OCI-LY3 (cell line): ENCODE measurements at regions not wholly inside any gene's neighbourhood (a gene's known extent, or its start where the extent isn't known, plus 50 kb on each side); places are given as distances from the start of the nearest gene placed in this dataset.
"Not testable (repeated sequence)": the region's sequence is repeated elsewhere in the genome, so short reads cannot be mapped to it uniquely, and the experiment has no call there.

ENCODE experiments used
- H2AFZ ChIP-seq: fragments of 200-600, 300-600 bp; shearing (Covaris generic); 2 replicates; pipeline ENCODE4 v1.6.0; 2014; ENCODE audit warnings: antibody characterized with exemption, low read depth, low read length
- H3K27ac ChIP-seq: fragments of 200-600, 300-600 bp; sonication (generic); 2 replicates; pipeline ENCODE4 v1.5.1; 2014; ENCODE audit warnings: mild to moderate bottlenecking, low read length, moderate library complexity, mixed read lengths
- H3K27me3 ChIP-seq: fragments of 200-600, 300-600 bp; sonication (generic); 2 replicates; pipeline ENCODE4 v1.6.1; 2014; ENCODE audit warnings: low read depth, low read length, mixed read lengths
- H3K36me3 ChIP-seq: fragments of 200-600, 300-600 bp; sonication (generic); replicated peaks from 2 replicates; pipeline ENCODE3; 2014; ENCODE audit warnings: low read depth, low read length, mixed read lengths
- H3K4me1 ChIP-seq: fragments of 300-600, 200-600 bp; sonication (generic); 2 replicates; pipeline ENCODE4 v1.6.1; 2014; ENCODE audit warnings: low read length, mixed read lengths
- H3K4me2 ChIP-seq: fragments of 200-600, 300-600 bp; sonication (generic); 2 replicates; pipeline ENCODE4 v1.6.1; 2014; ENCODE audit warnings: low read length, mixed read lengths
- H3K4me3 ChIP-seq: fragments of 300-600, 200-600 bp; sonication (generic); 2 replicates; pipeline ENCODE4 v1.5.1; 2014; ENCODE audit warnings: antibody characterized with exemption, mild to moderate bottlenecking, low read length, moderate library complexity
- H3K79me2 ChIP-seq: fragments of 300-600, 200-600 bp; shearing (Covaris generic); 2 replicates; pipeline ENCODE4 v1.6.1; 2014; ENCODE audit warnings: mild to moderate bottlenecking, low read length, mixed read lengths
- H3K9ac ChIP-seq: fragments of 300-600, 200-600 bp; shearing (Covaris generic); 2 replicates; pipeline ENCODE4 v1.6.0; 2014; ENCODE audit warnings: mild to moderate bottlenecking, low read length, moderate library complexity
- H3K9me3 ChIP-seq: fragments of 200-600, 300-600 bp; shearing (Covaris generic); 2 replicates; pipeline ENCODE4 v1.6.1; 2014; ENCODE audit warnings: low read length, mixed read lengths; ENCODE audit not compliant: insufficient read depth
- H4K20me1 ChIP-seq: fragments of 200-600, 300-600 bp; sonication (generic); 2 replicates; pipeline ENCODE4 v1.6.1; 2016; ENCODE audit warnings: low read length, mixed read lengths; ENCODE audit not compliant: insufficient read depth
- CTCF ChIP-seq: fragments of 200-600, 300-600 bp; sonication (generic); IDR thresholded peaks from 2 replicates; pipeline ENCODE4 v1.5.1; 2014; ENCODE audit warnings: antibody characterized with exemption, low read length, low read depth
- EZH2phosphoT487 ChIP-seq: fragments of 200-600 bp; shearing (Covaris generic); IDR thresholded peaks from 2 replicates; pipeline ENCODE4 v1.6.1; 2018; ENCODE audit warnings: antibody characterized with exemption, mixed run types, low read depth

GRCh38 chr2:179385756-179386155 is 121.1 kb upstream of the SESTD1 start:
- not testable (repeated sequence) for H4K20me1 ChIP-seq, H3K9ac ChIP-seq, H3K27ac ChIP-seq, H3K36me3 ChIP-seq, H3K9me3 ChIP-seq, H3K4me3 ChIP-seq, H3K4me1 ChIP-seq, H3K27me3 ChIP-seq, H3K79me2 ChIP-seq, H3K4me2 ChIP-seq, H2AFZ ChIP-seq

- Histone ChIP-seq H3K9ac (no peak overlapping the region), H2AFZ (no peak overlapping the region), H3K4me3 (no peak overlapping the region), H3K27me3 (no peaks in the 10 kb centered on the region), H3K4me1 (no peaks in the 10 kb centered on the region), H4K20me1 (no peaks in the 10 kb centered on the region), H3K4me2 (no peak overlapping the region), H3K27ac (no peak overlapping the region), H3K79me2 (no peaks in the 10 kb centered on the region), H3K9me3 (no peaks in the 10 kb centered on the region), H3K36me3 (no peaks in the 10 kb centered on the region)
- TF ChIP-seq CTCF (no peak), EZH2phosphoT487 (no peak)
These were observed 119.3 kb upstream of the SESTD1 start for GRCh38 chr2:179383975-179384374.

GRCh38 chr2:179377296-179377695 is 112.7 kb upstream of the SESTD1 start:
- TF ChIP-seq EZH2phosphoT487: no peak
- TF ChIP-seq CTCF: no peak
- H3K36me3 ChIP-seq: no peaks in the 10 kb centered on the region
- H3K79me2 ChIP-seq: no peaks in the 10 kb centered on the region
- H3K4me1 ChIP-seq: no peaks in the 10 kb centered on the region
- H3K4me2 ChIP-seq: no peak overlapping the region
- H4K20me1 ChIP-seq: no peaks in the 10 kb centered on the region
- H3K9ac ChIP-seq: no peak overlapping the region
- no peaks in the 10 kb centered on the region for H3K27me3 ChIP-seq
- H2AFZ ChIP-seq: no peak overlapping the region
- no peaks in the 10 kb centered on the region for H3K9me3 ChIP-seq
- no peak overlapping the region for H3K27ac ChIP-seq
- no peak overlapping the region for H3K4me3 ChIP-seq

GRCh38 chr2:179376881-179377280 is 112.2 kb upstream of the SESTD1 start:
- H3K27ac ChIP-seq: no peak overlapping the region
- TF ChIP-seq EZH2phosphoT487: no peak
- no peak for TF ChIP-seq CTCF
- H3K36me3 ChIP-seq: no peaks in the 10 kb centered on the region
- H3K4me2 ChIP-seq: no peak overlapping the region
- H4K20me1 ChIP-seq: no peaks in the 10 kb centered on the region
- H3K4me3 ChIP-seq: no peak overlapping the region
- H3K9me3 ChIP-seq: no peaks in the 10 kb centered on the region
- no peaks in the 10 kb centered on the region for H3K27me3 ChIP-seq
- no peaks in the 10 kb centered on the region for H3K4me1 ChIP-seq
- H2AFZ ChIP-seq: no peak overlapping the region
- no peak overlapping the region for H3K9ac ChIP-seq
- H3K79me2 ChIP-seq: no peaks in the 10 kb centered on the region

GRCh38 chr2:179373816-179374215 is 109.2 kb upstream of the SESTD1 start:
- Histone ChIP-seq H3K36me3 (no peaks in the 10 kb centered on the region), H3K79me2 (no peaks in the 10 kb centered on the region), H3K4me1 (no peaks in the 10 kb centered on the region), H3K9ac (no peak overlapping the region), H3K4me2 (no peak overlapping the region), H2AFZ (no peak overlapping the region), H4K20me1 (no peaks in the 10 kb centered on the region), H3K27me3 (no peaks in the 10 kb centered on the region), H3K27ac (no peak overlapping the region), H3K4me3 (no peak overlapping the region), H3K9me3 (no peaks in the 10 kb centered on the region)
- no peak for TF ChIP-seq EZH2phosphoT487
- no peak for TF ChIP-seq CTCF

DNA sequence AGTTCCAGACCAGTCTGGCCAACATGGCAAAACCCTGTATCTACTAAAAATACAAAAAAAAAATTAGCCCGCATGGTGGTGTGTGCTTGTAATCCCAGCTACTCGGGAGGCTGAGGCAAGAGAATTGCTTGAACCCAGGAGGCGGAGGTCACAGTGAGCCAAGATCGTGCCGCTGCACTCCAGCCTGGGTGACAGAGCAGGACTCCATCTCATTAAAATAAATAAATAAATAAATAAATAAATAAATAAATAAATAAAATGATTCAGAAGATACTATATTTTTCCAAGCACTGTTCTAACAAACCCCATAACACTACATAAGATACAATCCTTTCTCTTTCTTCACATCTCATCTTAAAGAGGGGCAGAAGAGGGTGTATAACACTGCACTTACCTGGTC is 100.9 kb upstream of the SESTD1 start:
- H3K36me3 ChIP-seq, H3K27ac ChIP-seq: not testable (repeated sequence)

More for the DNA sequence above, 100.9 kb upstream of the SESTD1 start:
- not testable (repeated sequence) for H2AFZ ChIP-seq, H3K4me2 ChIP-seq, H3K27me3 ChIP-seq, H3K4me1 ChIP-seq, H3K9ac ChIP-seq, H3K9me3 ChIP-seq, H3K4me3 ChIP-seq, H3K79me2 ChIP-seq, H4K20me1 ChIP-seq
